A549 (cell line): ENCODE measurements at regions not wholly inside any gene's neighbourhood (a gene's known extent, or its start where the extent isn't known, plus 50 kb on each side); places are given as distances from the start of the nearest gene placed in this dataset.

Source experiments
- CHD4 ChIP-seq: fragments of 200-600 bp; sonication (generic); IDR thresholded peaks from 2 replicates; pipeline ENCODE4 v1.6.1; 2016; ENCODE audit warnings: antibody characterized with exemption, mild to moderate bottlenecking, borderline replicate concordance
- CTCF ChIP-seq: fragments of >200 bp; sonication (Bioruptor Twin); formaldehyde crosslinking; IDR thresholded peaks from 3 replicates; pipeline ENCODE4 v1.5.1; 2016
- EP300 ChIP-seq, 2 experiments: fragments of >200 bp; sonication (Bioruptor Twin); formaldehyde crosslinking; IDR thresholded peaks; 2 replicates in 1 of 2; 3 replicates in 1 of 2; pipeline ENCODE4 v1.6.1; 2016 to 2017
- HMGXB4 ChIP-seq: fragments of 250-450 bp; sonication (Bioruptor Pico); IDR thresholded peaks from 2 replicates; pipeline ENCODE4 v1.5.0; 2021; ENCODE audit warnings: mild to moderate bottlenecking, moderate library complexity, borderline replicate concordance
- JUN ChIP-seq, 2 experiments: fragments of >200 bp; sonication (Bioruptor Twin); formaldehyde crosslinking; IDR thresholded peaks; 2 replicates in 1 of 2; 3 replicates in 1 of 2; pipeline ENCODE4 v1.6.1; 2016 to 2017
- JUNB ChIP-seq: fragments of >200 bp; sonication (Bioruptor Twin); formaldehyde crosslinking; IDR thresholded peaks from 2 replicates; pipeline ENCODE4 v1.6.1; 2016
- MAFK ChIP-seq: fragments of 450-650 bp; IDR thresholded peaks from 2 replicates; pipeline ENCODE4 v1.6.1; 2014; ENCODE audit not compliant: partially characterized antibody
- MYC ChIP-seq: IDR thresholded peaks from 2 replicates; pipeline ENCODE4 v1.6.1; 2012; ENCODE audit warnings: mild to moderate bottlenecking, inconsistent platforms, low read length, improper control_type of control experiment, borderline replicate concordance
- POLR2A ChIP-seq: IDR thresholded peaks from 2 replicates; pipeline ENCODE4 v1.6.1; 2012; ENCODE audit warnings: mild to moderate bottlenecking, low read length
- RAD21 ChIP-seq, 2 experiments: fragments of >200 bp in 1 of 2; sonication (Bioruptor Twin) in 1 of 2; formaldehyde crosslinking in 1 of 2; IDR thresholded peaks in 1 of 2; conservative IDR thresholded peaks in 1 of 2; 2 replicates in 1 of 2; 3 replicates in 1 of 2; pipeline ENCODE4 v1.6.1; 2012 to 2018; ENCODE audit warnings: inconsistent platforms in 1 of 2
- REST ChIP-seq: fragments of 200-600 bp; sonication (generic); IDR thresholded peaks from 2 replicates; pipeline ENCODE4 v1.6.1; 2016; ENCODE audit warnings: antibody characterized with exemption, mild to moderate bottlenecking, moderate library complexity
- RFX5 ChIP-seq: fragments of 450-650 bp; IDR thresholded peaks from 2 replicates; pipeline ENCODE4 v1.7.1; 2014; ENCODE audit warnings: antibody characterized with exemption, mild to moderate bottlenecking, moderate library complexity
- TF ChIP-seq, protein P1 (sequence below): fragments of 450-650 bp; IDR thresholded peaks from 2 replicates; pipeline ENCODE4 v1.6.1; 2014; ENCODE audit warnings: antibody characterized with exemption
- TF ChIP-seq, protein P2 (sequence below): IDR thresholded peaks from 2 replicates; pipeline ENCODE4 v1.6.1; 2012

- no peak for TF ChIP-seq CTCF
- no peak for TF ChIP-seq JUNB
- TF ChIP-seq HMGXB4 (CRISPR knock-in tag): no peak
- TF ChIP-seq, protein P1, sequence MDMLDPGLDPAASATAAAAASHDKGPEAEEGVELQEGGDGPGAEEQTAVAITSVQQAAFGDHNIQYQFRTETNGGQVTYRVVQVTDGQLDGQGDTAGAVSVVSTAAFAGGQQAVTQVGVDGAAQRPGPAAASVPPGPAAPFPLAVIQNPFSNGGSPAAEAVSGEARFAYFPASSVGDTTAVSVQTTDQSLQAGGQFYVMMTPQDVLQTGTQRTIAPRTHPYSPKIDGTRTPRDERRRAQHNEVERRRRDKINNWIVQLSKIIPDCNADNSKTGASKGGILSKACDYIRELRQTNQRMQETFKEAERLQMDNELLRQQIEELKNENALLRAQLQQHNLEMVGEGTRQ: no peak
- TF ChIP-seq MYC: no peak
- TF ChIP-seq EP300 (IDR thresholded peaks at IDR 0.05): no peak
- no peak for TF ChIP-seq REST
- TF ChIP-seq POLR2A: no peak
- no peak for TF ChIP-seq MAFK
- TF ChIP-seq JUN (IDR thresholded peaks at IDR 0.05): no peak
- TF ChIP-seq, protein P2, sequence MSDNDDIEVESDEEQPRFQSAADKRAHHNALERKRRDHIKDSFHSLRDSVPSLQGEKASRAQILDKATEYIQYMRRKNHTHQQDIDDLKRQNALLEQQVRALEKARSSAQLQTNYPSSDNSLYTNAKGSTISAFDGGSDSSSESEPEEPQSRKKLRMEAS: no peak
- no peak for TF ChIP-seq RFX5
- TF ChIP-seq RAD21 (conservative IDR thresholded peaks at IDR 0.05 in 1 of 2, IDR thresholded peaks at IDR 0.05 in 1 of 2): no peak
- TF ChIP-seq CHD4: no peak
These were observed 170.5 kb downstream of the SH2D4B start for GRCh38 chr10:80708185-80708584.
